ENCODE measurements at regions not wholly inside any gene's neighbourhood (a gene's known extent, or its start where the extent isn't known, plus 50 kb on each side); places are given as distances from the start of the nearest gene placed in this dataset.

DNA sequence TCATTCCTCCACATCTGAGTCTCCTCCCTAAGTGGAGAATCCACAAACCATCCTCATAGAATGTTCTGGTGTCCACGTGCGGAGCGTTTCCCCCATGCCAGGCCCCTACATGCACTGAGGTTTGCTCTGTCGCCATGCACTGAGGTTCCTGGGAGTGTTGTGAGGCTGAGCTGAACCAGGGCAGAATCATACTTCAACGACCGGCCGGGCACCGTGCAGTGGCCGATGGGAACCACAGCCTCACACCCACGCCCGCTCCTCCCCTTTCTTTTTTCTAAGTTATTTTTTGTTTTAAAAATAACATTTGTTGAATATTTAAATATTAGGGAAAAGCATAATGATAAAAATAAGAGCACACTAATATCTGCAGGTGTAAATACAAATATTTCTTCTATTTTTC lies 260.4 kb upstream of the IRX4 start:
- DNase-seq (ENCODE audit: low read depth): no peak

- no peak for DNase-seq (ENCODE audit: low read depth)
These were observed 259.8 kb upstream of the IRX4 start for GRCh38 chr5:2142456-2142954.

DNA sequence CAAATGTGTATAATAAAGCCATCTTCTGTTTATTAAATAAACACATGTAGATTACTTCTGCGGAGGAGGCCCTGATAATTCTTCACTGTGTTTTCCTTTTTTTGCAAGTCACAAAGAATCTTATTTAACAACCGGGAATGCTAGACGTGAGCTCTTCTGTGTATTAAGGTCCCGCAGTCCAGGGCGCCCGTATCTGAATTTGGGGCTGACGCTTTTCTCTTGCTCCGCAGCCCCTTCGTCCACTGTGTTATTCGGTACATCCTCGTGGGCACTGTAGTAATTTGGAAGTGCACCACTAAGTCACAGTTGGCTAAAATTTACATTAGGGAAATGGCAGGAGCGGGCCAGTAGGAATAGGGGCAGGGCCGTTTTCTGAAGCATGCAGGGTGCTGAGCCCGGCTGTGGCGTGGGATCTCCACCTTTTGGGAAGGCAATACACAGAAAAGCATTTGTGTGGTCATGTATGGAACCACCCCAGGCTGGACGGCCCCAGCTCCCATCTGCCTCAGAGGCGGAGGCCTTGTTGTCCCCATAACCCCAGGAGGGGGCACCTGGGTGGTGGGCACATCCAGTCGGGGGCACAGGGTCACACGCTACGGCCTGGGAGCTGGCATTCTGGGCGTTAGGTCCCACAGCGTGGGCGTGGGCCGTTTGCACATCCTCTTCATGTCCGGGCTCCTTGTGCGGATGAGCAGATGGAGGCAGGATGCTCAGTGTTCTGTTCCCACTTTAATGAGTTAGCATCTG lies 258.7 kb upstream of the IRX4 start:
- DNase-seq (ENCODE audit: low read depth): no peak

DNA sequence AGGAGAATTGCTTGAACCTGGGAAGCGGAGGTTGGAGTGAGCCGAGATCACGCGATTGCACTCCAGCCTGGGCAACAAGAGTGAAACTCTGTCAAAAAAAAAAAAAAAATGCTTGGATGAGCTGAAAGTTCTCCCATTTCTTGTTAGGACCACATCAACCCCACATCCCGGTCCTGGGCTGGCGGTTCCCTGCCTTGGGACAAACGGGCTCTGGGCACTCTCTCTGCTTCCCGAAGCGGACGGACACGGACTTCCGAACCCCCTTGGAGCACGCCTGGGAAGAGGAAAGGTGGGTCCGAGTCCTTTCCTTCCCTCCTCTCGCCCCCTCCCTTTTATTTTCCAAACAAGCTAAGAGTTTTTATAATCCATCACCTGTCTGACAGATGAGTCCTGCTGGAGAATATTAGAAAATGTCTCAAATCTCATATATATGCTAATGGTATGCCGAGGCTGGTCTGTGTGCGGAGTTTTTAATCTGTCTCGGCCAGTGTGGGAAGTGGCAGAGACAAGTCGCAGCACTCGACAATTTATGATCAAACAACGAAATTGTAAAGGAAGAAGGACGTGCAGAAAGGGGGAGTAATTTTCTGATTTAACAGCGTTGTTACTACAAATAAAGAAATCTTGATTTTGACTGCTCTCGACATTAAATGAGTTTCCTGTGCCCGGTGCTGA lies 257.9 kb upstream of the IRX4 start:
- DNase-seq (ENCODE audit: low read depth): no peak

GRCh38 chr5:2139478-2139877 lies 256.8 kb upstream of the IRX4 start:
- DNase-seq (ENCODE audit: low read depth): no peak

DNA sequence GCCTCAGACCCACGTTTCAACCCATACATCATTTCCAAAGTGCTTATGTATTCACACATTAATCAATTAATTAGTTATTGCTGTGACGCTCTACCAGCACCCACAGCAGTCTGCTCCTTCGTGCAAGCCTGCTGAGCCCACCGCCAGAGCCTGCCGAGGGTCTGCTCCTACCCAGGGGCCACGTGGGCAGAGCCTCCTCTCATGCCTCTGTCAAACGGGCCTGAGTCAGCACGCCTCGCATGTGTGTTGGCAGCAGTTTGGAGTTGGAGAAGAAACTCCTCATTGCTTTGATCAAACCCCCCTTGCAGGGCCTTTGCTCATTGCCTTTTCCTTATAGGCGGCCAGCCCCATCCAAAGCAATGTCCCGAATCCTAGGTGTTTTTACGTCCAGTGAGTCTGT lies 256.2 kb upstream of the IRX4 start:
- DNase-seq (ENCODE audit: low read depth): no peak

GRCh38 chr5:2137444-2138050 lies 254.8 kb upstream of the IRX4 start:
- DNase-seq (ENCODE audit: low read depth): no peak

- no peak for DNase-seq (ENCODE audit: low read depth)
These were observed 254.1 kb upstream of the IRX4 start for GRCh38 chr5:2136728-2137333.

GRCh38 chr5:2135833-2136232 lies 253.1 kb upstream of the IRX4 start:
- no peak for DNase-seq (ENCODE audit: low read depth)

- no peak for DNase-seq (ENCODE audit: low read depth)
These were observed 252.6 kb upstream of the IRX4 start for GRCh38 chr5:2135354-2135753.

DNA sequence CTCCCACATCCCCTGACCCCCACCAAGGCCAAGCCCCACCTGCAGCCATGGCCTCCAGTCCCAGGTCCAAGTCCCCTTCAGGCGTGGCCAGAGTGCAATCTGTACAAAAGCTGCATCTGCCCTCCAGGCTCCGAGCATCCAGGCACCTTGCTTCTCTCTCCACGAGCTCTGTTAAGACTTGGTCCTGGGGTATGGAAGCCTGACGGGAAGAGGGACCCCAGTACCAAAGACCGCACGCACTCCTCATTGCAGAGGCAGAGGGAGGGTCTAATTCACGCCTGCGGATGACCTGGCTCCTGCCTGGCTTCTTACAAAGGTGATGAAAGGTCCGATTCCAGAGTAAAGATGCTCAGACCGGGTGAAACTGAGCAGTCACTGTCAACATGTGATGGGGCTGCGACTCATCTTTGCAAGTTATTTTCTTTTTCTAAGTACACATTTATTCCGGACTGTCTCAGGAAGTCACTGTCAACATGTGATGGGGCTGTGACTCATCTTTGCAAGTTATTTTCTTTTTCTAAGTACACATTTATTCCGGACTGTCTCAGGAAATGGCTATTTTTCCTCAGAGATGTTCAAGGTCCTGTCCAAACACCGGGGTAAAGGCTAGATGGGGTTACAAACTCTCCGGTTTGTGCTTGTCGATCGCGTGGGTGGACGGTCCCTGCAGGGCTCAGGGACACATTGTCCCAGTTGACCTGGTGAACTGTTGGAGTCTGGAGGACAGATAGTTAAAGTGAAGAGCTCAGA lies 252.0 kb upstream of the IRX4 start:
- no peak for DNase-seq (ENCODE audit: low read depth)

DNA sequence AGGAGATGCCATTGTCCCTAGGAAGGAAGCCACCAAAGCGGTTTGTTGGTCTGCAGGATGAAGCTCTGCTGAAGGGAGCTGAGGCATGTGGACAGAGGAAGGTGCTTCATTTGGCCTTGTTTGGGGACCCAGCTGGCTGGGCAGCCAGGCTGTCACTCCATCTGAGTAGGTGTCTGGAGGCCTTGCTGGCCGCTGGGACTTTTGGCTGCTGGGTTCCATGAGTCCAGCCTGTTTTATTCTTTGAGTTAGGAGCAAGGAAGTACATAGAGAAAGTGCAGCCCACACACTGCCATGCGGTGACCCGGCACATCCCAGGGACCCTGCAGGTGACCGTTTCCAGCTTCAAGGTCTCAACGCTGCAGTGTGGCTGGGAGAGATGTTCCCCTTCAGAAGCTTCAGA lies 251.2 kb upstream of the IRX4 start:
- DNase-seq (ENCODE audit: low read depth): no peak

DNA sequence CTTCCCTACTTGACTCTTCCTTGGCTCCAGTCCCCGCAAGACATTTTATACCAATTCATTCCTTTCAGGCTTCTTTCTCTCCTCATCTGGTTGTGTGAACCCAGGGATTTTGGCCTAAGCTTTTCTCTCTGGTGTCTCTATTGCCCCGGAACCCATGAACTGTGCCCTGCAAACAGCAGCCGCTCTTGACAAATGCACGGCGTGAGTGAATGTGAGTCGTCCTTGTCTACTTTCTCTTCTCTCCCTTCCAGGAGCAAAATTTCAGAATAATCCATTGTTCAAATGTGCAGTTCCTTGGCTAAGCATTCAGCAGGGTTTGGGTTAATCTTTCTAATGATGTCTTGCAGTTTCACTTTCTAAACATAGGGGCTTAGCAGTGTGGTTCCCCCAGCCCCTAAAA lies 250.4 kb upstream of the IRX4 start:
- no peak for DNase-seq (ENCODE audit: low read depth)

DNA sequence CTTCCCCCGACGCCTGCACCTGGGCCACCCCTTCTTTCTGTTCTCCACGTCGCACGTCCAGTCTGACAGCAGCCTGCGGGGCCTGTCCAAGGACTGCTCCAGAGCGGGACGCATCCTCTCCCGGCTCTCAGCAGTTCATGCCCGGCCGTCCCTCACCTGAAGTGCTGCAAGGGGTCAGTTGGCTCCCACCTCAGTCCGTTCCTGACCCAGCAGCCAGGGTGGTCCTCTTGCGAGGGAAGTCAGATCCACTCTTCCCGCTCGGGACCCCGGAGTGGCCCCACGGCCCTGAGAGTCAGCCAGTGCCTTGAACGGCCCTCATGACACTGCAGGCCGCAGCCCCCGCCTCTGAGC lies 249.7 kb upstream of the IRX4 start:
- DNase-seq (ENCODE audit: low read depth): no peak

GRCh38 chr5:2131826-2132496 lies 249.2 kb upstream of the IRX4 start:
- DNase-seq (ENCODE audit: low read depth): no peak

- DNase-seq (ENCODE audit: low read depth): no peak
These were observed 248.5 kb upstream of the IRX4 start for GRCh38 chr5:2131196-2131595.

GRCh38 chr5:2130361-2130760 lies 247.6 kb upstream of the IRX4 start:
- DNase-seq (ENCODE audit: low read depth): no peak

- DNase-seq (ENCODE audit: low read depth): no peak
These were observed 247.0 kb upstream of the IRX4 start for GRCh38 chr5:2129568-2130272.

- DNase-seq (ENCODE audit: low read depth): no peak
These were observed 246.1 kb upstream of the IRX4 start for GRCh38 chr5:2128686-2129355.

DNA sequence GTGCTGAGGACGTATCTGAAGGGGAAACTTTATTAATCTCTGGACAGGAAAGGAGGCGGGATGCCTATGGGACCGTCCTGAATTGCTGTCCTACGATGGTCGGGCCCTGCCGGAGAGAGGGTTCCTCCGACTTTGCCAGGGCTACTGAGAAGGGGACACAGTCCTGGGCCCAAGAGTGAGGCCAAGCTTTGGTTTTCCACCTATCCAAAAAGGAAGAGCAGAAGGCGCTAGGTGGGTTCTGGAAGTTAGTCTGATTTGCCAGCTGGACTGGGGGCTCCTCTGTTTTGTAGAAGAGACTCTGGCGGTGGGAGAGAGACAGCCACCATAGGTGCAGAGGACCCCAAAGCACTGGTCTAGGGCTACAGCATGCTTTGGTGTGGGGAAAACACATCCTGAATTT lies 243.8 kb upstream of the IRX4 start:
- DNase-seq (ENCODE audit: low read depth): no peak

- DNase-seq (ENCODE audit: low read depth): no peak
These were observed 243.2 kb upstream of the IRX4 start for GRCh38 chr5:2125901-2126265.
